RWPE2 (cell line): ENCODE measurements at regions not wholly inside any gene's neighbourhood (a gene's known extent, or its start where the extent isn't known, plus 50 kb on each side); places are given as distances from the start of the nearest gene placed in this dataset.

Source experiments
- ATAC-seq: fragments of 200-7000 bp; cut with Tn5 transposase; 3 replicates; pipeline ENCODE4 v1.9.1; 2021; ENCODE audit warnings: low read depth
- DNase-seq: peaks from one replicate; pipeline ENCODE4 v3.0.0-alpha.2; 2020; ENCODE audit warnings: low spot score
- H3K27ac ChIP-seq: fragments of 450-650 bp; 2 replicates; pipeline ENCODE4 v1.5.1; 2017; ENCODE audit warnings: mild to moderate bottlenecking; ENCODE audit not compliant: poor library complexity, severe bottlenecking
- H3K27me3 ChIP-seq: fragments of 250-450 bp; sonication (Bioruptor Pico); 2 replicates; pipeline ENCODE4 v1.5.1; 2021; ENCODE audit warnings: mild to moderate bottlenecking, moderate library complexity; ENCODE audit not compliant: insufficient read depth, poor library complexity, severe bottlenecking
- H3K36me3 ChIP-seq: fragments of 250-450 bp; sonication (Bioruptor Pico); 2 replicates; pipeline ENCODE4 v1.5.1; 2020; ENCODE audit warnings: low read depth, mild to moderate bottlenecking, moderate library complexity
- H3K4me1 ChIP-seq: fragments of 250-450 bp; sonication (Bioruptor Pico); 2 replicates; pipeline ENCODE4 v1.5.1; 2021; ENCODE audit warnings: mild to moderate bottlenecking, moderate library complexity; ENCODE audit not compliant: insufficient read depth, poor library complexity, severe bottlenecking
- H3K4me3 ChIP-seq: fragments of 250-450 bp; sonication (Bioruptor Pico); 2 replicates; pipeline ENCODE4 v1.5.1; 2021; ENCODE audit warnings: mild to moderate bottlenecking, moderate library complexity; ENCODE audit not compliant: severe bottlenecking
- H3K9me3 ChIP-seq: fragments of 250-450 bp; sonication (Bioruptor Pico); 2 replicates; pipeline ENCODE4 v1.5.1; 2021; ENCODE audit warnings: mild to moderate bottlenecking, moderate library complexity; ENCODE audit not compliant: severe bottlenecking
- CTCF ChIP-seq: fragments of 450-650 bp; IDR thresholded peaks from one replicate; pipeline ENCODE4 v1.5.1; 2017; ENCODE audit warnings: mild to moderate bottlenecking, moderate library complexity; ENCODE audit not compliant: poor library complexity, severe bottlenecking

GRCh38 chr1:94607398-94607797 is 65.8 kb upstream of the F3 start:
- ATAC-seq: no peak
- DNase-seq: no peak

GRCh38 chr1:94606471-94606870 is 64.9 kb upstream of the F3 start:
- no peaks in the 10 kb centered on the region for H3K27me3 ChIP-seq
- H3K36me3 ChIP-seq: no peaks in the 10 kb centered on the region

More at GRCh38 chr1:94607398-94607797, 65.8 kb upstream of the F3 start:
- H3K4me3 ChIP-seq: no peak overlapping the region
- no peak for TF ChIP-seq CTCF
- H3K27me3 ChIP-seq: no peaks in the 10 kb centered on the region
- no peaks in the 10 kb centered on the region for H3K36me3 ChIP-seq
- H3K27ac ChIP-seq: no peak overlapping the region
- no peaks in the 10 kb centered on the region for H3K9me3 ChIP-seq
- H3K4me1 ChIP-seq: peaks cover 16% of the 10 kb centered on the region

GRCh38 chr1:94603663-94604062 is 62.1 kb upstream of the F3 start:
- DNase-seq (no peak), ATAC-seq (no peak)
- H3K27me3 ChIP-seq: no peaks in the 10 kb centered on the region
- no peaks in the 10 kb centered on the region for H3K9me3 ChIP-seq
- H3K4me3 ChIP-seq: no peak overlapping the region
- no peak overlapping the region for H3K27ac ChIP-seq
- H3K4me1 ChIP-seq: peaks cover 10% of the 10 kb centered on the region
- TF ChIP-seq CTCF: no peak
- no peaks in the 10 kb centered on the region for H3K36me3 ChIP-seq

More at GRCh38 chr1:94606471-94606870, 64.9 kb upstream of the F3 start:
- Histone ChIP-seq H3K9me3 (no peaks in the 10 kb centered on the region), H3K4me3 (no peak overlapping the region), H3K27ac (peak overlapping the region; percentile 26), H3K4me1 (peaks cover 10% of the 10 kb centered on the region)
- TF ChIP-seq CTCF: no peak
- ATAC-seq: no peak
- DNase-seq: no peak

DNA sequence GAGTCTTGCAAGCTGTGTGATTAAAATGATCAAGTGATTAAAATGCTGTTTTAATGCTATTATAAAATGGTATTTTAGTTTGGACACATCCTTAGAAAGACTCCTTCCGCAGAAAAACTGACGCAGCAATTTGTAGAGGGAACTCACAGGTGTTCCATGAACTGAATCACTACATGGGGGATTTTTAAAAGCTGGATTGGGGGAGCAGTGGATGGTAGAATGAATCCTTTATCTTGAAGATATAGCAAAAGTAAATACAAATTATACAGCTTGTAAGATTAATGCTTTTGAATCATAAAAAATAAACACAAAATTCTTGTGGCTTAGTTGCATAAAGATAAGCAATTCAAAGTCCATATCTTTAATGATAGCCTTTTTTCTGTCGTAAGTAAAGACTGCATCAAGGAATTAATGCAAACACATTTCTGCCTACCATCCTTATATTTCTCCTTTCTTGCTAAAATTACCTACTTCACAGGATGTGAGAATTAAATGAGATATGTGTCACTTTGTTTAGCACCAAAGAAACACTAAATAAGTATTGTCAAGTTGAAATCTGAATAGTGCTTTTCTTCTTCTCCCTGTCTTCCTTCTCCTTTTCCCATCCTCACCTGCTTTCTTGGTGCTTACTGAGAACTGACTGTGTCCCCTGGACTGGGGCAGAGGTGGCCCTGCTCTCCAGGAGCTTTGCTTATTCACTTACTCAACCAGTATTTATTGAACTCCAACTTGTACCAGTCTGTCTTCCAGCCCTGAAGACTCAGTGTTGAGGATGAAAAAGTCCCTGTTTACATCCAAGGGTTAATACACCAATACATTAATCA is 61.5 kb upstream of the F3 start:
- ATAC-seq (no peak), DNase-seq (no peak)
- Histone ChIP-seq H3K27me3 (no peaks in the 10 kb centered on the region), H3K4me3 (no peak overlapping the region), H3K4me1 (peaks cover 7% of the 10 kb centered on the region), H3K27ac (no peak overlapping the region), H3K36me3 (no peaks in the 10 kb centered on the region), H3K9me3 (no peaks in the 10 kb centered on the region)
- TF ChIP-seq CTCF: no peak

DNA sequence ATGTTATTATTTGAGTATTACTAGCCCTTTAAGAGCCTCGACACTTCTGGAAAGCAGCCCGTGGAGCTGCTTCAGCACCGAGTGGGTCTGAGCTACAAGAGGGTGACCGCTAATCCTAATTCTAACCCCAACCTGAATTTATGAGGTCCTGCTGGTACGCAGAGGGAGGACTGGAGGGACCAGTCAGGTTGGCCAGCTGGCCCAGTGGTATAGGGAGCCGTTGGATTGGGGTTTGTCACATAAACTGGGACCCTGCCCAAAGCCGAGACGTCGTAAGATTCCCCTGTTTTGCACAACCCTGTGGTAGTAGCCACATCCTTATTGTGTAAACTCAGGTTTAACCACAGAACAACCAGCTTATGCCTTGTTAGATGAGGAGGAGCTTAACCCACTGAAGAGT is 60.8 kb upstream of the F3 start:
- Histone ChIP-seq H3K27ac (no peak overlapping the region), H3K36me3 (no peaks in the 10 kb centered on the region), H3K9me3 (no peaks in the 10 kb centered on the region), H3K27me3 (no peaks in the 10 kb centered on the region), H3K4me3 (no peak overlapping the region), H3K4me1 (peaks cover 7% of the 10 kb centered on the region)
- ATAC-seq: peak; percentile 32; the same call in 1 of the 3 replicates
- DNase-seq: no peak
- no peak for TF ChIP-seq CTCF
